NCI-H446 treated with DMSO at 0.1 percent for 48 hours (cell line): ENCODE measurements at regions not wholly inside any gene's neighbourhood (a gene's known extent, or its start where the extent isn't known, plus 50 kb on each side); places are given as distances from the start of the nearest gene placed in this dataset.
A peak's percentile ranks its signal among the peaks of the same experiment; 100 is the strongest.

Source experiments
- DNase-seq: peaks from one replicate; lab custom pipeline; 2025; lab: John Stamatoyannopoulos, UW

GRCh38 chr5:161235569-161235968 lies 311.0 kb downstream of the GABRB2 start:
- DNase-seq: no peak

GRCh38 chr5:161233553-161233952 lies 313.0 kb downstream of the GABRB2 start:
- no peak for DNase-seq

DNA sequence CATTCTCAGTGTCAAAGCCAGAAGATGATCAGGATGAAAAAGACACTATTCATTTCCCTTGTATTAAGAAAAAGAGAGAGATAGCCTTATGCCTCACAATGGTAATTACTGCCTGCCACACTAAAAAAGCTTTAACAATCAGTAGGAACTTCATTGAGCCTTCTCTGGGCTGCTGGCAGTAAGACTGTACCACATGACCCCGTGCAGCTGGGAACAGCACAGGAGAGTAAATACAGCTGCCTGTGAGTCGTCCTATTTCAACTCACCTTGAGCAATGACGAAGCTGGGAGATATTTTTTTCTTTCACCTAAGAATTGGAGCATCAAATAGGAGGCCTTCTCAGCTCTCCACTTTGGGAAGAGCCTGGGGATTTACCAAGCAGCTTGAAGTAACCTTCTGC lies 316.3 kb downstream of the GABRB2 start:
- no peak for DNase-seq

- DNase-seq: no peak
These were observed 326.7 kb downstream of the GABRB2 start for GRCh38 chr5:161219816-161220215.

- DNase-seq: no peak
These were observed 329.6 kb downstream of the GABRB2 start for GRCh38 chr5:161216877-161217276.

- no peak for DNase-seq
These were observed 334.3 kb downstream of the GABRB2 start for GRCh38 chr5:161212123-161212712.

DNA sequence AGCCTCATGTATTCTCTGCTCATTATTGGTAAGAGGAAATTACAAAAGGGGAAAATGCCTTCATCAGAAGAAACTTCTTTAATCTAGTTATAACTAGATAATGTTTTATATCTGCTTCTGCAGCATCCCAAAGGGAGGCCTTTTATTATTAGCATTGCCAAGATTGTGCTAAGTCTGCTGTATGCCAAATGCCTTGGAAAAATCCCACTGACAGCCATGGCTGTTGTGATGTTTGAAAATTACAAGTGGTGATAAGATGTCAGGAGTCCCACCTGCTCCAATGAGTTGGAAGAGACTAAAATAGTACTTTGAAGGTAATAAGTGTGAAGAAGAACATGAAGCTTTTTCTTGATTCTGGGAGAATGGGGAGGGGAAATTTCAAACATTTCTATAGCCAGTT lies 345.0 kb downstream of the GABRB2 start:
- no peak for DNase-seq

DNA sequence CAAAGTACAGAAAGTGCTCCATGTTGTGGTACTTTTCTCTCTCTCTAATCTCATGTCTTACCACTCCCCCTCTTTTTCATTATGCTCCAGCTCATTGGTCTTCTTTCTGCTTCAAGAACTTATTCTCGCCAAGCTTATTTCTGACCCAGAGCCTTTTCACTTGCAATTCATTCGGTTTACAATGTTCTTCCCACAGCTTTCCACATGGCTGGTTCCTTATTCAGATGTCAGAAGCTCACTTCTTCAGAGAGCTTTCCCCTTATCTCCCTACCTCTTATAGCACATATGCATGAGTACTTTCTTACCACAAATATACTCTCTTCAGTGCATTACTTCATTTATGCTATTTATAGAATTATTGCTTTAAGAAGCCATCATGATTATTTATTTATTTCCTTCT lies 338.8 kb upstream of the ATP10B start:
- no peak for DNase-seq

DNA sequence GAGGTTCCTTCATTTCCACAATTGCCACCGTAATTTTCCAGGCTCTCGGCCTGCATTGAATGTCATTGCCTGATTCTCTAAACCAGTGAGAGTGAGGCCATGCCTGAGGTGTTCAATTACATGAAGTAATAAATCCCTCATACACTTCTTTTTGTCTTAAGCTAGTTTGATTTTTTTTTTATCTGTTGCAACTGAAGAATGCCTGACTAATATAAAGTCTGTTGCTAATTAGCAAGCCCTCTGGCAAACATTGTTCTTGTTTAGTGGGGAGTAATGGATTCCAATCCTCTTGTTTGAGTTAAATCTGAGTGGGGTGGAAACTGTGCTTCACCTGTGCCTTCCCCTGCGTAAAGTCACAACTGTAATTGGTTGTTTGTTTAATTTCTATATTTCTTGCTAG lies 338.1 kb upstream of the ATP10B start:
- no peak for DNase-seq

GRCh38 chr5:161189452-161189851 lies 337.4 kb upstream of the ATP10B start:
- DNase-seq: no peak

DNA sequence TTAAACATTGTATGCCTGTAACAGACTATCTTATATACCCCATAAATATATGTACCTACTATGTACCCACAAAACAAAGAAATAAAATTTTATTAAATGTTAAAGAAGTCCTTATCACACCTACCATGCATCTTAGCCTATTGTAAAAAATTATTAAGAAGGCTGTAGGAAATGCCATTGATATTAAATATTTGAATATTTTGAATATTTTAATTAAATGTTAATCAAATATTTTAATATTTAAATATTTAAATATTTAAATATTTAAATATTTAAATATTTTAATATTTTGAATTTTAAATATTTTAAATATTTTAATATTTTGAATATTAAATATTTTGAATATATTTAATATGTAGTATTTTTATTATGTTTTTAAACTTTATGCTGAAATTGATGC lies 331.5 kb upstream of the ATP10B start:
- no peak for DNase-seq

DNA sequence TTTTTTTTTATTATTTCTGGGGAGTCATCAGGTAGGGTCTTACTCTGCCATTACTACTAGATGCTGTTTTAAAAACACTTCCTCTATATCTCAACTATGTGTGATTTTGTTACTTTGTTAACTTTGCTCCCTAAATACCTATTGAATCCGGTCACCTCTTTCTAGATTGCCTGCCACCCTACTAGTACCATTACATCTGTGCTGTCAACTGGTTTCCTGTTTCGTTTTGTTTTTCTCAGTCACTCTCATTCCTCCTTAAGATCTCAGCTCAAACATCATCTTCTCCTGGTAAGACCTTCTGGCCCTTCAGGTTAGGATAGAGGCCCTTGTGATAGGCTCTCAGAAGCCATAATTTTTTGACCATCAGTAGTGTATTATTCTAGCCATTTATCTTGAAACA lies 324.2 kb upstream of the ATP10B start:
- no peak for DNase-seq

- DNase-seq: no peak
These were observed 317.8 kb upstream of the ATP10B start for GRCh38 chr5:161169776-161170175.

GRCh38 chr5:161167016-161167767 lies 315.2 kb upstream of the ATP10B start:
- peak; percentile 92 for DNase-seq

- DNase-seq: no peak
These were observed 314.1 kb upstream of the ATP10B start for GRCh38 chr5:161165998-161166660.

DNA sequence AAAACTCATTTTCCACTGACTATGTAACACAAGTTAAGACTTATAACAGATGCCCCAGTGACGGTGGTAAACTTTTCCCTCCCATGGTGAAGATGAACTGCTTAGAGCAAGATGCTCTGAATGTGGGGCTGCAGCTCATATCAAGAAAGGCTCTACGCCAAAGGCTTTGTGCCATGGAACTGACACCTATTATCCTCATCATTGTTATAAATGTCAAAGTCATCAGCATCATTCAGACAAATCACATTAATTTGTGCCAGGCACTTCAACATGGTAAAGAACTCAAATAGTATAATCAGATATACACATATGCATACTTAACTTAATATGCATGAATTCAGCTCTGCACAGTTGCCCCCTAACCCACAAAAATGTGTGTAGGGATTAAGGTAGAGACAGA lies 305.9 kb upstream of the ATP10B start:
- DNase-seq: no peak

DNA sequence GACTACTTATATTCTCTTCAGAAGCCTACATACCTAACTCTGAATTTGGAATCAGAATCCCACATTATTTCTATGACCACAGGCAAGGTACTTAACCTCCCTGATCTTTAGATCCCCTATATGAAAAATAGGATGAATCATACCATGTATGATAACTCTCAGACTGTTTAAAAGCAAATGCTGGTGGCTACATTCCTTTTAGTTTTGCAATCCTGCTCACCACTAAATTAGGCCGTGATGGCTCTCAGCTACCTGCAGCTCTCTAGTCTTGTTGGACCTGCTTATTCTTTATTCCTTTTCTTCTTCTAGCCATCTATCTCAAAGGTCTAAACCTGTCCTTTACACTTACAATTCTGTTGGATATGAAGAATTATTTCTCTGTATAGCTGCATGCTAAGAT lies 303.4 kb upstream of the ATP10B start:
- no peak for DNase-seq

- DNase-seq: no peak
These were observed 300.5 kb upstream of the ATP10B start for GRCh38 chr5:161152415-161152940.

GRCh38 chr5:161150441-161150988 lies 298.5 kb upstream of the ATP10B start:
- DNase-seq: peak; percentile 59

DNA sequence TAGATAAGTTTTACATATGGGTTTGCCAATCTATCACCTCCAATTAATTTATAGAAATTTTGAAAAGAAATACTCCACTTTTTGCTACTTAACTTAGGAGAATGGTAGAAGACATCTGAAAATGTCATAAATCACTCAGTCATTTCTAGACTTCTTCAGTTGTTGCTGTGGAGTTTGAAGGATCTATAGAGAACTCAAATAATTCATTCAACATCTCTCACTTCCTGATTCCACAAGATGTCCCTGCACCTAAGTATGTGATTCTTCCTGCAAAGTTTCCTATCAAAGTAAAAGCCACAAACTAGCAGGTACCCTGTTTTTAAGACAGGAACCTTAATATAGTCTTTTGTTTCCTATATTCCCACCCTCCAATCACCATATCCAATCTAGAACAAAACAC lies 297.1 kb upstream of the ATP10B start:
- no peak for DNase-seq

- DNase-seq: no peak
These were observed 286.9 kb upstream of the ATP10B start for GRCh38 chr5:161138751-161139455.

DNA sequence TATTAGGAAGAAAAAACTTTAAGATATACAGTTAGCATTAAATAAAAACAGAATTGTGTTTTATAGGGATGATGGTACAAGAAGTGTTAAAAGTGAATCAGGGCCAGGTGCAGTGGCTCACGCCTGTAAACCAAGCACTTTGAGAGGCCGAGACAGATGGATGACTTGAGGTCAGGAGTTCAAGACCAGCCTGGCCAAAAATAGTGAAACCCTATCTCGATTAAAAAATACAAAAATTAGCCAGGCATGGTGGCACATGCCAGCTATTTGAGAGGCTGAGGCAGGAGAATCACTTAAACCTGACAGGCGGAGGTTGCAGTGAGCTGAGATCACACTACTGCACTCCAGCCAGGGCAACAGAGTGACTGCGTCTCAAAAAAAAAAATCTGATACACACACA lies 282.9 kb upstream of the ATP10B start:
- no peak for DNase-seq
